HG03280 (cell line): ENCODE measurements at regions not wholly inside any gene's neighbourhood (a gene's known extent, or its start where the extent isn't known, plus 50 kb on each side); places are given as distances from the start of the nearest gene placed in this dataset.
"Not testable (repeated sequence)": the region's sequence is repeated elsewhere in the genome, so short reads cannot be mapped to it uniquely, and the experiment has no call there.

Experiments
- ATAC-seq: cut with Tn5 transposase; IDR thresholded peaks from one replicate; pipeline ENCODE4 v1.9.1; 2021; ENCODE audit warnings: mild to moderate bottlenecking, moderate library complexity; ENCODE audit not compliant: unreplicated experiment

DNA sequence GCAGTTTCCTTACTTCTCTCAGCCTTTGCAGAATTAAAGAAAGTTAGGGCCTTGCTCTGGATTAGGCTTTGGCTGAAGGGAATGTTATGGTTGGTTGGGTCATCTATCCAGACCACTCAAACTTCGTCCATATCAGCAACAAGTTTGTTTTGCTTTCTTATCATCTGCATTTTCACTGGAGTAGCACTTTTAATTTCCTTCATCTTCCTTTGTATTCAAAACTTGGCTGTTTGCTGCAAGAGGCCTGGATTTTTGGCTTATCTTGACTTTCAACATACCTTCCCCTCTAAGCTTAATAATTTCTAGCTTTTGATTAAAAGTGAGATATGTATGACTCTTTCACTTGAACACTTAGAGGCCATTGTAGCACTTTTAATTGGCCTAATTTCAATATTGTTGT lies 126.7 kb upstream of the CENPE start:
- ATAC-seq: no peak

DNA sequence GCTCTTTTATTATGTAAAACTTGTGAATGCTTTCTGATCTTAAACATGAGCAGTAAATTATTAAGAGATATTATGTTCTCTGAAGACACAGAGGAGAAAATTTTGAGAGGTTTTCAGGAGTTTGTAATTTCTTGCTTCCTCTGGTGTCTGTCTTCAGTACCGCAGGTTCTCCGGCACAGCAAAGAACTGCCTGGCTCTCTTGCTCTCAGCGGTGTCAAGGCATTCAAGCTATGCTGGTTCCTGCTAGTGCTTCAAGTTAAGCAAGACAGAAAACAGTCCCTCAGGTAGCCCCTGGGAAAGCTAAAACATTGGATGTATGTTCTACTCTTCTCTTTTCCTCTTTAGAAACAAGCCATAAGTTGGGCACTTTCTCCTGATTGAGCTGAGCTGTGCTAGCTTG lies 120.2 kb upstream of the CENPE start:
- no peak for ATAC-seq

DNA sequence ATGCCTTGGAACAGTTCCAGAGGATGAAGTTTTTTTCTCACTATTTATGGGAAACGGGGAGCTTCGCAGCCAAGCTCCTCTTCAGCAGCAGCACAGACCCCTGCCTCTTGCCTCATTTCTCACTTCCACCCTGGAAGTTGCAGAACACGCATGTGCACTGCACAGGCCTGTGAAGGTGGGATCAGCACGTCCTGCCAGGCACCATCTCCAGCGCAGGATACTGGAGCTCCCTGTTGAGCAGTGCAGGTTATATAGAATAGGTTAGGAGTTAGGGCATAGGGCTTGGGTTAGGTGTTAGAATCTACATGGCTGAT lies 110.1 kb upstream of the CENPE start:
- ATAC-seq: no peak

DNA sequence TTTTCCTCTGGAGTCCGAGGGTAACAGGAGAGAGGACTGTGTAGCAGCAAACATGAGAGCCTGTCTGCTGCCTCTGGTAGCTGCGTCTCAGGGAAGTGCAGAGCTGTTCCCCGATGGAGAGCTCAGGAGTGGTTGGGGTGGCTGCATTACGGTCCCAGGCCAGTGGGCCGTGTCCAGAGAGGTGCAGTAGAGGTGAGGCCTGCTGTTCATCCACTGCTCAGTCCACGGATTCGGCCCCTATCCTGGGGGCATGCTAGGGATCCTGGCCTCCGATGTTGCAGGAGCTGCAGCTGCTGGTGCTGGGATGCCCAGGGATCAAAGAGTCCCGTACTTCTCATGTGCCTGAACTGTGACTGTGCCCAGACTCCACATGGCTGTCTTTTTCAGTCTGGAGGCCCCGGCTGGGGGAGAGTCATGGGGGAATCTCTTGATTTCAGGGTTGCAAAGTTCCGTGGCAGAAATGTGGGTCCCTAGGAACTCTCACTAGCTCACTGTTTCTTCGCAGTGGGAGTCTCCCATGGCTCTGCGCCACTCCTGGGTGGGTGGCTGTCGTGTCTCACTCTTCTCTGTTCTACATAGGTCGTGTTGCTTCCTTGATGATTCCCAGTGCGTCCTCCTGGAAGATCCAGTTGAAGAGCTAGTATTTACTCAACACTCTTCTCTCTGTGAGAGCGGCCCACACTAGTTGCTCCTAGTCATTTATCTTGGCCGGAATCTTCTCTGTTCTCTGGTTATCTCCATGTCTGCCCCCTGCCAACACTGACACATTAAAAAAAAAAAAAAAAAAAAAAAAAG lies 109.5 kb upstream of the CENPE start:
- no peak for ATAC-seq

DNA sequence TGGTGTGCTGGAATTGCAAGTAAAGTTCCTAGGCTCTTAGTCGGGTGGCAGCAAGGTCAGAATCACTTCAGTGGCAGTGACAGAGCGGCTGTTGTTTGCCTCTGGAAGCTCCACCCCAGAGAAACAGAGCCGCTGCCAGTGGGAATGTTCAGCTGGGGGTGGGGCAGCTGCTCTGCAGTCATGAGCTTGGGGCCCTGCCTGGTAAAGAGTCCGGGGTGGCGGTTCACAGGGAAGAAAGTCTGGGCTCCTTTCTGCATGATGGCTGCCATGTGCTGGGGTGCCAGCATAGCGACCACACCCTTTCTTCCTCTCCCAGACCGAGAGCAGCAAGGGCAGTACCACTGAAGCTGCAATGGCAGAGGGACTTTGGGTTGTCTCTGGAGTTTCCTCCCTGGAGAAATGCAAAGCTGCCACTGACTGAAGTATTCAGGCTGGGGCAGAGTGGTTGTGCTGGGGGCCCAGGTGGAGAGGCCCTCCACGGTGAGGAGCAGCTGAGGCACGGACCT lies 108.8 kb upstream of the CENPE start:
- no peak for ATAC-seq

DNA sequence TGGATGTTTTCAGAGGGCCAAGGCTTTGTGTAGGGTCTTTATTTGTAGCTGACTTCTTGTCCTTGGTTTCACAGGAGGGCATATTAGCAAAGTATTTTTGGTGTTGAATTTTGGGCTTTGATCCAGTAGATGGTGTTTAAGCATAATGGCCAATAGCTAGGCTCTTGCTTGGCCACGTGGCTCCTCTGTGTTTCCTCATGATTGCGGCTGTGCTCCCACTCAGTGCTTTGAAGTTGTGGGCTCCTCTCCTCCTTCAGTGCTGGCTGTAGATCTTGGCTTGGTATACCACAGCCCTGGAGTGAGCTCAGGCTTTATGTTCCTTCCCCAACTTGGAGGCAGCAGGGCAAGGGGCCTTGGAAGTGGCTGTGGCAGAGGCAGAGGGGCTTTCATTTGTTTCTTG lies 107.2 kb upstream of the CENPE start:
- no peak for ATAC-seq

DNA sequence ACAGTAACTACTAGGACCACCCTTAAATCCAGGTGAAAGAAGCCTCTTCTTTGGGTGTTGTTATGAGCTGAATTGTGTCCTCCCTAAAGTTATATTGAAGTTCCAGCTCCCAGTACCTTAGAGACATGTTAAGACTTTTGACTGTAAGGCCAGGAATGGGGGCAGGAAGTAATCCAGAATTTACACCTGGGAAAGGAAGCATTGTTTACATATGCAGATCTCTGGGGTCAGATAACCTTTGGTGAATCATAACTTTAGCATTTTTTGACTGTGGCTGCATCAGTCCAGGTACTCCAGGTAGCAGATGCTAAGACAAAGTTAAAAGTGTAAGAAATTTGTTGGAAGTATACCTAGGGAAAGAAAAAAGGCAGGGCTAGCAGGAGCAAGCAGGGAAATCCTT lies 104.9 kb upstream of the CENPE start:
- no peak for ATAC-seq

DNA sequence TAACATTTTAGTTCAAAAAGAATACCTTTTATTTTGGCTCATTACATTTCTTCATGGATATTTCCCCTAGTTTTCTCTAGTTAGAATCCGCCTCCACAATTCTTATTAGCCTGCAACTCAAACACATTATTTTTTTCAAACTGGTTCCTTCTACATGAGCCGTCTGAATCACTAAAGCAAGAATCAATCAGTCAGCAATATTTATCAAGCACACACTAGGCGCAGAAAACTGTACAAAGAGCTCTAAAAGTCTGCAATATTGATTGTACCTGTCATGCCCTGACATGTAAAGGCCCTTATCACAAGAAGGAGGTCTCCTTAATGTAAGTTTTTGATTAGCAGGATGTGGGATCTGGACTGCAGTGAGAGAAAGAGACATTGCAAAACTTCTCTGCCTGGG lies 94.8 kb upstream of the CENPE start:
- ATAC-seq: no peak

DNA sequence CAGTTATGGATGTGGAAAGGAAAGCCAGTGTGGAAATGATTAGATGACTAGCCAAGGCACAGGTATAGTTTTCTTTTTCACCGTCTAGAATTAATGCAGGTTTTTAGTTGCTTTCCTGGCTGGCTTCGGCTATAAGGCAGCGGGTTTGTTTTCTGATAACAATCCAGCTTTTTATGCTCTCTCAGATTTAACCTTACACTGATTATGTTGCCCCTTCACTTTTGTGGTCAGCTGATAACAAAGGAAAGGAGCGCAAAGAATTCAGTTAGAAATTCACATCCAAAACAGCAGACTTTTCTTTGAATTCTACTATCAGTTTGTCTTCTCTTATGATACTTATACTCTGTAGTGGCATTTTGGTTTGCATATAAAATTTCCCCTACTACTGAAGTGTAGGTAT lies 94.2 kb upstream of the CENPE start:
- no peak for ATAC-seq

DNA sequence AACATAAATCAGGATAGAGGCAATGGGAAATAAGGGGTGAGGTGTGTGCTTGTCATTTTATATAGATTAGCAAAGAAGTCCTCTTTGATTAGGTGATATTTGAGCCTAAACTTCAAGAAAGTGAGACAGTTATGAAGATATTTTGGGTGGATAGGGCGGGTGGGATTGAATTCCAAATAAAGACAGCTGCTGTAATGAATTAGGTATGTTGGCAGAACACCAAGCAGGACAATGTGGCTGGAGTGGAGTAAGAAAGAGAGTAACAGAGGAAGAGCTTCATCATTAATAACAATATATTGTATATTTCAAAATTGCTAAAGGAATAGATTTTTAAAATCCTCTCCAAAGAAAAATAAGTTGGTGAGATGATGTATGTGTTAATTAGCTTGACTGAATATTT lies 91.0 kb upstream of the CENPE start:
- ATAC-seq: no peak

DNA sequence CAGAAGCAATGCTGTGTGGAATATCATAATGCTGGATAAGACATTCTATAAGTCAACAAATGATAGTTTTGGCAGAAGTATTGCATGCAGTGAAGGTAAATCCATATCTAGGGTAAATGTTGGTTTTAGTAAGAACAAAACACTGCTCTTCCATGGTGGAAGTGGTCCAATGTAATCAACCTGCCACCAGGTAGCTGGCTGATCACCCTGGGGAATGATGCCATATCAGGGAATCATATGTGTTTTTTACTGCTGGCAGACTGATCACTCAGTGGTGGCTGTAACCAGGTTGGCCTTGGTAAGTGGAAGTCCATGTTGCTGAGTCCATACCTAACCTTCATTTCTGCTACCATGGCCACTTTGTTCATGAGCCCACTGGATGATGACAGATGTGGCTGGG lies 74.0 kb upstream of the CENPE start:
- ATAC-seq: no peak

DNA sequence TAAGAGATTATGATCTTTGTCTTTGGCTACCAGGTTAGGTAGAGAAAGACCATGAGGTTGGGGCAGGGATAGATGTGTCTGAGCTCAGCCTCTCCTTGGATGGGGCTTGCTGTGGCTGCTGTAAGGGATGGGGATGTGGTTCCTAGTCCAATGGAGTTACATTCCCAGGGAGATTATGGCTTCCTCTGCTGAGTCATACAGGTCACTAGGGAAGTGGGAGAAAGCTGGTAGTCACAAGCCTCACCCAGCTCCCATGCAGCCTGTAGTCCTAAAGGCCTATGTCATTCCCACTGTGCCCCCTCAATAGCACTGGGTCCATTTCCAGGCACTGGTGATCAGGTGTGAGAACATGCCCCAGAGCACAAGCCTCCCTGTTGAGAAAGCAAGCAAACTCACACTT lies 70.6 kb upstream of the CENPE start:
- ATAC-seq: no peak

DNA sequence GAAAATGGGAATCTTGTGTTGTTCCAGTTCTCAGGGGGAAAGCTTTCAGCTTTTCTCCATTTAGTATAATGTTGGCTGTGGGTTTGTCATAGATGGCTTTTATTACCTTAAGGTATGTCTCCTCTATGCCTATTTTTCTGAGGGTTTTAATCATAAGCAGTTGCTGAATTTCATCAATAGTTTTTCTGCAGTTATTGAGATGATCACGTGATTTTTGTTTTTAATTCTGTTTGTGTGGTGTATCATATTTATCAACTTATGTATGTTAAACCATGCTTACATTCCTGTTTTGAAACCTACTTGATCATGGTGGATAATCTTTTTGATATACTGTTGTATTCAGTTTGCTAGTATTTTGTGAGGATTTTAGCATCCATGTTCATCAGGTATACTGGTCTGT lies 66.8 kb upstream of the CENPE start:
- no peak for ATAC-seq

DNA sequence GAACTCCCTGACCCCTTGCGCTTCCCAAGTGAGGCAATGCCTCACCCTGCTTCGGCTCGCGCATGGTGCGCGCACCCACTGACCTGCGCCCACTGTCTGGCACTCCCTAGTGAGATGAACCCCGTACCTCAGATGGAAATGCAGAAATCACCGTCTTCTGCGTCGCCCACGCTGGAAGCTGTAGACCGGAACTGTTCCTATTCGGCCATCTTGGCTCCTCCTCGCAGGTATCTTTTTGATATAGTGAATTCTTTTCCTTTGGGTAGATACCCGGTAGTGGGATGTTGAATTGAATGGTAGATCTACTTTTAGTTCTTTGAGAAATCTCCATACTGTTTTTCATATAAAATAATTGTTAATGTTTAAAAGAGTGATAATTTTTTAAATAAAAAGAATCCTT lies 57.9 kb upstream of the CENPE start:
- not testable (repeated sequence) for ATAC-seq
